Body of pancreas (tissue), 4 donors: ENCODE measurements at regions not wholly inside any gene's neighbourhood (a gene's known extent, or its start where the extent isn't known, plus 50 kb on each side); places are given as distances from the start of the nearest gene placed in this dataset.

Experiments
- CTCF ChIP-seq, 7 experiments: fragments of 450-650 bp in 4 of 7; fragments of 200-600 bp in 3 of 7; sonication (generic) in 3 of 7; IDR thresholded peaks; one replicate each; pipeline ENCODE4 v1.5.1; 2016 to 2019; ENCODE audit warnings: antibody characterized with exemption in 7 of 7
- POLR2A ChIP-seq, 3 donors: fragments of 450-650 bp; IDR thresholded peaks; one replicate each; pipeline ENCODE4 v1.6.1; 2016; ENCODE audit warnings: antibody characterized with exemption in 3 of 3, mild to moderate bottlenecking in 2 of 3

DNA sequence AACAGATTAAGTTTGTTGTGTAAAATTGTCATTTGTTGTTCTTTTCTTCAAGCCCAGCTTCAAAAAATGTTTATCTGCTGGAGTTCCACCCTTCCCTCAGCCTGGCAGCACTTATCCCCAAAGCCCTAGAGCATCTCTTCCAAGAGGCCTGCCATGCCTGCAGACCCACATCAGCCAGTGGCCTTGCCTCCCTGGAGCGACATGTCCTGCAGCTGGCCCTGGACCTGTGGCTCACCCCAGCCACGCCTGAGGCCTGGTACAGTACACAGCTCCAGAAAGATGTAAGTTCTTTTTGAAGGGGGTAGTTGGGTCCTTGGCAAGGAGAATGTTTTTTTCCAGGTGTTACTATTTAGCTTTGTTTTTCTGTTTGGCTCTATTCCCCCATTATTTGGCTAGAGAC is 124.8 kb downstream of the CD164 start:
- TF ChIP-seq CTCF (IDR thresholded peaks at IDR 0.05) (no peak), POLR2A (IDR thresholded peaks at IDR 0.05) (no peak)
